22Rv1 (cell line): ENCODE measurements at regions not wholly inside any gene's neighbourhood (a gene's known extent, or its start where the extent isn't known, plus 50 kb on each side); places are given as distances from the start of the nearest gene placed in this dataset.

Experiments used
- H3K27ac ChIP-seq: fragments of 450-650 bp; 2 replicates; pipeline ENCODE4 v1.5.1; 2017
- CTCF ChIP-seq: fragments of 450-650 bp; IDR thresholded peaks from 2 replicates; pipeline ENCODE4 v1.5.1; 2017; ENCODE audit warnings: mild to moderate bottlenecking
- ZFX ChIP-seq: fragments of 450-650 bp; IDR thresholded peaks from 2 replicates; pipeline ENCODE4 v1.6.1; 2017; ENCODE audit warnings: antibody characterized with exemption, borderline replicate concordance

- no peak for TF ChIP-seq ZFX
- no peak for TF ChIP-seq CTCF
- no peak overlapping the region for H3K27ac ChIP-seq
Measured at GRCh38 chr10:64102264-64102633, 581.0 kb downstream of the REEP3 start.

DNA sequence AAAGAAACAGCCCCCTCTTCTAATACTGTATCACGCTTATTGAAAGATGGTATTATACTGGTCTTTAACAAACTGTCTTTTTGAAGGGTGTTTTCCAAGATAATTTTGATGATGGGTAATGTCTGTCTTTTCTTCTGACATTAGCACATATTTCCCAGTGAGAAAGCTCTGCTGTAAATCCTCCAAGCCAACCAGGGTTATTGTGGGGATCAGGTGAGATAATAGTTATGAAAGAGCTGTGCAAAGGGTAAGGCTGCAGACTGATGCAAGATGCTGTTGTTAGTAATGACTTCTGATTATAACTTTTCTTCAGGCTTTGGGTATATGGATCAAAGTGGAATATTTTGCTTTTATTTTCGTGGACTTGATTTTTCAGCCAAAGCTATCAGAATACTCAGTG is 581.7 kb downstream of the REEP3 start:
- TF ChIP-seq CTCF (no peak), ZFX (no peak)
- H3K27ac ChIP-seq, result no peak overlapping the region

DNA sequence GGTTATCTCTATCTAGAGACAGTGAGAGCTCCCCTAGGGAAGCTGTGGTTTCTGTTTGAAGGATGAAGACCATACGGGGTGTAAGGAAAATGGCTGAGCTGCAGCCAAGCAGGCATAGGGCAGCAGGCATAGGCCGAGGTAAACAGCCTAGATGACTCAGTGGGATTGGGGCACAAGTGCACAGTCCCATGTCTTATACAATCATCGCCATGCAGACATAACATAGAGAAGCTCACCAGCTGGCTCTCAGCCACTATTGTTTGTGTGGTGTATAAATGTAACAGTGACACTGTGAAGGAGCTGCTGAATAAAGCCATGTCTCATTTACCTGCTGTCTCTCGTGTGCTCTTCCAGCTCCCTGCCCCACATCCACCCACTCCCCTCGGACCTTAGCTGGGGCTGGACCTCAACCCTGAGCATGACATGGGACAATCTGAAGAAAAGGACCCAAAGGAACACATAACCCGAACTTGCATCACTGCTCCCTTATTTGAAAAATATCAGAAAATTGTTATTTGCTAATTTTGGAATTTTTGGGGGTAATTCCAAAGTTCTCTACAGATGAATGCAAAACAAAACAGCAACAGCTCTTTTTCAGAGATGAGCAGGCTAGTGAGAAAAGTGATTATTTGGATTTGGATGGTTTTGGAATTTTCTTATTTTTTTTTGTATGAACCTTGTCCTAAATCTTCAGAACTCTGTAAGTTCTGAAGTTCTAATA is 582.7 kb downstream of the REEP3 start:
- no peak for TF ChIP-seq CTCF
- TF ChIP-seq ZFX, result no peak
- no peak overlapping the region for H3K27ac ChIP-seq

GRCh38 chr10:64109926-64110495 is 588.8 kb downstream of the REEP3 start:
- H3K27ac ChIP-seq, result no peak overlapping the region
- TF ChIP-seq CTCF (no peak), ZFX (no peak)

GRCh38 chr10:64112701-64113355 is 591.6 kb downstream of the REEP3 start:
- H3K27ac ChIP-seq, result no peak overlapping the region
- TF ChIP-seq CTCF, result no peak
- TF ChIP-seq ZFX, result no peak

- no peak for TF ChIP-seq ZFX
- no peak overlapping the region for H3K27ac ChIP-seq
Measured at GRCh38 chr10:64113375-64113774, 592.2 kb downstream of the REEP3 start.

- TF ChIP-seq ZFX (no peak), CTCF (no peak)
Measured at GRCh38 chr10:64113792-64114191, 592.6 kb downstream of the REEP3 start.

More at GRCh38 chr10:64113792-64114191, 592.6 kb downstream of the REEP3 start:
- H3K27ac ChIP-seq, result no peak overlapping the region
